Stimulated activated CD8-positive, alpha-beta memory T cell treated with anti-CD3 and anti-CD28 coated beads, Interleukin-15, amount 100 ng/mL, for 4 hours (primary cell): ENCODE measurements at regions not wholly inside any gene's neighbourhood (a gene's known extent, or its start where the extent isn't known, plus 50 kb on each side); places are given as distances from the start of the nearest gene placed in this dataset.

ENCODE experiments used
- DNase-seq, 2 donors: peaks; one replicate each; pipeline ENCODE4 v3.0.0-alpha.2; 2020; ENCODE audit warnings: low read depth in 2 of 2

DNA sequence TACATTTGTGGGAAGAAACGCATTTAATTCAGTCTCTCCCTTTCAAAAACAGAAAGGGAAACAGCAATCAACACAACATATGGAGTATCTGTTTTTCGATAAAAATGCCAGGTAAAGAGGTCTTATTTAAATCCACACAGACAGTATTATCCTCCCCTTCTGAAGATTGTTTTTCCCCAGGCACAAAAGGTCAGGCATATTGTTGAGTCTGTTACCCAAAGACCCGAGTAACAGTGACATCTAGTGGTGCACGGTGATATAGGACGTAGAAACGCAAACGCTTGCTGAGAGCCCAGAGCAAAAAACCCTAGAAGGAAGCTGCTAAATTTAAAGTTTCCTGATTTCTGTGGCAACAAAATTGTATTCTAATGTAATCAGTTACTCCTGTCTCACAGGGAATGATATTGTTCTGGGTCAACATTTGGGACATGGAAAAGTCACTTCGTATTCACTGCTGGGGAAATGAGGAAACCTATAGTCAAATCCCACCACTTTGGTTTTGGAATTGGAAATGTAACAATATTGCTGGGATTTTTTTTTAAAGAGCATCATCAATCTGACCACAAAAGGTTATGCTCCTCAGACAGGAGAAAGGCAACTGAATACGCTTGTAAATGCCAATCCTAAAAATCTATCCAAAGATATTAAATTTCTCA, 312.7 kb upstream of the CCDC54 start:
- peak in 1 of 2 donors; percentile 8 for DNase-seq

DNA sequence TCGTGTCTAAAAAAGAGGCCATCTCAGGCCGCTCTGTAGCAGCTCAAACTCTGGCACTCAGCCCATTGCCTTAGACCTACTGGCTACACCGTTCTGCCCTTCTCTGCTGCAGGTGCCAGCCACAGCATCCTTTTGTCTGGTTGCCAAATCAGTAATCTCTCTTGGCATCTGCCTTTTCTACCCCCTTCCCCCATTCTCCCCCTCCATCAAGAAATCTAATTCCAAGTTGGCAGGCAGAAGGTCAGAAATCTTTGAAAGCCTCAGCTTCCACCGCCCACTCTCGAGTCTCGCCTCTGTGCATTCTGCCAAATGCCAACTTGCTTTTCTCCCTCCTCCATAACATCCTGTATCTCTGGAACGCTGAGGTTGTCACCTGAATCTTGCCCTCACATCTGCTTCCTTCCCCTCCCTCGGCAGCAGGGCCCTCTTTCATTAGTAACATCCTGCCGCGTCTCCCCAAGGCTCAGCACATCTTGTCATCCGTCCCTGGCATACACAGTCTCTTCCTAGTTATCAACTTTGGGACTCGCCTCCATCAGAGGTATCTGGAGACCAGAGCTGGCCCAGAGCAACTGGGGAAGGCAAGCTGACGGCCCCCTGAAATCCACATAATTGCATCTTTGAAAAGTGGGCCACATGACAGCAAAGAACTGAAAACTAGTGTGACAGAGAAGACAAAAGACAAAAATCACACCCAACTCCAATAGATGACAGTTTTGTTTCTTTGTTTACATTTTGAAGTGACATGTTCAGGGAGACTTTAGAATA, 312.0 kb upstream of the CCDC54 start:
- no peak for DNase-seq

DNA sequence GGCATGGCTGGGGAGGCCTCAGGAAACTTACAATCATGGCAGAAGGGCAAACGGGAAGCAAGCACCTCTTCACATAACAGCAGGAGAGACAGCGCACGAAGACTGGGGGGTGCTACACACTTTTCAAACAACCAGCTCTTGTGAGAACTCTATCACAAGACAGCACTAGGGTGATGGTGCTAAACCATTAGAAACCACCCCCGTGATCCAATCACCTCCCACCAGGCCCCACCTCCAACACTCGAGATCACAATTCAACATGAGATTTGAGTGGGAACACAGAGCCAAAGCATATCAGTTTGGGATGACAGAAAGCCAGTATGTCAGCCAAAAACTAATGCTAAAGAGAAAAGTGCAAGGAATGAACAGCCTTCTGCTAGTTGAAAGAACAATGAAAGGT, 309.8 kb upstream of the CCDC54 start:
- no peak for DNase-seq

DNA sequence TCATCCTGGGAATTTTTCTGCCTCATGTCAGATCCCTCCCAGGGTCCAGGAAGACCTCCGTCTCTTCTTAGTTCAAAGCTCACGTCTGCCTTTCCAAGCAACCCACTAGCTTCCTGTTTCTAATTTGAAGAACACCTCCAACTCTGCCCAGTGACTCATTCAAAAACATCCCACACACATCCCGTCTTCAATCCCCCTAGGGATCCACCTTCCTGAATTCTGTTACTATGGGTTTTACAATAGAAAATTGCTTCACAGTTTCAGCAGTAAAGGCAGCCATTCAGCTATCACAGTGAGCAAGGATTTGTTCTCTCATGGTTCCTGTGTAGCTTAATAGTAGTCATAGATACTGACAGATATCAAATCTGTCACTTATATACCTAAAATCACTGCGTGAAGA, 308.3 kb upstream of the CCDC54 start:
- no peak for DNase-seq

DNA sequence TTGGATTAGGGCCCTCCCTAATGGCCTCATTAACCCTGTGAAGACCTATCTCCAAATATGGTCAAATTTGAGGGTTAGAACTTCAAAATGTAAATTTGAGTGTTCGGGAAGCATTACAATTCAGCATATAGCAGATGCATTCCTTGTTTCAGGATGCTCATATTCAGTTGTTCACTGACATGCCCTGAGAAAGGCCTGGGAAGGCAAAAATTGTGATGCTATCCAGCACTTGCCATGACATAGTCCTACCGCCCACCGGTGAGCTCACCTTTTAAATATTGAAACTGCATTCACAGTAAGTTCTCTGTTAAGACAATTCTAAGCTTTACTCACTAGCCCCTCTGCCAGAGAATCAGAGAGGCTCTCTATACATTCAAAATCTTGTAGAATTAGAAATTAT, 300.3 kb upstream of the CCDC54 start:
- DNase-seq: no peak

DNA sequence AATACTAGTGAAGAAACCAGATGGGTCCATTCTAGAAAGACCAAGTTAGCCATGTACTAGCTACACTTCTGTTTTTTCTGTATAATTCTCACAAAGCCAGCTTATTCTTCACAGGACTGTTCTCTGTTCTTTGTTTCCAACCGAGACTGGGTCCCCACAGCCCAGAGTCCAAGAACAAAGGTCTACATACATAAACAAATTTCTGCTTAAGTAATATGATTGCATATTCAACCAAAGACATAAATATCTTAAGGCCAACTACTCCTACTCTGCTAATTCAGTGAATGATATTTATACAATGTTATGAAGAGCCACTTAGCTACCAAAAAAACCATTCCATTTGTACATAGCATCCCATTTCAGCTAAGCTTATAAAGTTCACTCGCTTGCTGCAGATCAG, 299.8 kb upstream of the CCDC54 start:
- no peak for DNase-seq

DNA sequence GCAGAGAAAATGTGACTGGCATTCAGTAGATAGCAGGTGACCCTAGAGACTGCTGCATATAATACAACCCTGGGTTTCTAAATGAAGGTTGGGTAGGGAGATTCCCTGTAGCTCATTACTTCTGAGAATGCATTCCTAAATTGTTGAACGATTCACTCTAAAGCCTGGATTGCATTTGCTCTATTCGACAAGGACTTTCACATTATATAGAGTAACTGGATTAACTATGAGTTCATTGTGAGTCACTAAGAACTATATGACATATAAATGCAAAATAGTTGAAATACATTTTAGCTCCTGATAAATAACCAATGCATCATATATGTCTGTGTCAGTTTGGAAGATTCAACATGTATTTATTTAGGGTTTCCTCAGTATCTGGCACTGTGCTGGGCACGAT, 294.7 kb upstream of the CCDC54 start:
- no peak for DNase-seq

DNA sequence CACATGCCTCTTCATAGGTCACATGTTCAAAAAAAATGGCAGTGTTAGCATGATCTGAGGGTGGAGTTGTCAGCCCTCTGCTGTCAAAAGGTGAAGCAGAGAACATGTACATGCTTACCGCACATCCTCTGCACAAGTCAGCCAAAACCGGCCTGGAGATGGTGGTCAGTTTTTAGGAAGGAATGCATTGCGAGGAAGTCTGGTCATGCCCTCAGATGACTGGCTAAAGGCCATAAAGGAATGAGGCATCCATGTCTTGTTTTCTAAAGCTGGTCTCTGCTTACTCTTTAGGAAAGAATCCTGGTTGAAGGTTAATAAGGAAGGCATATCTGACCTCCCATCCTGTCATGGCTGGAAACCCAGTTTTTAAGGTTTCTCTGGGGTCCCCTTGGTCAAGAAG, 292.0 kb upstream of the CCDC54 start:
- no peak for DNase-seq

DNA sequence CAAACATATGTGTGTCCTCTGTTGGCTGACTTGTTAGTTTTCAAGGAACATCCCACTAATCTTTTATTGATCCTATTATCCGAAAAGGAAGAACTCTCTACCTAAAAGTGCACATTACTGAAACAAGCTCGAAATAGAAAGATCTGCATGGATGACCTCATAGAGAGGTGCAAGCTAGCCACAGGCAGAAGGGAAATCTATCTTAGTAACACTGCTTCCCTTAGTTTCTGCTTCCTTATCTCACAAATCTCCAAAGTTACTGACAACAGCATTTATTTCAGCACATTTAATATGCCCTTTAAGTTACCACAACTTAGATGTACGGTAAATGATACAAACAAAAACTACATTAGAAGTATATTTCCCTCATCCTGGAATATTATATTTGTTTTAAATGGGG, 285.1 kb upstream of the CCDC54 start:
- DNase-seq: no peak

DNA sequence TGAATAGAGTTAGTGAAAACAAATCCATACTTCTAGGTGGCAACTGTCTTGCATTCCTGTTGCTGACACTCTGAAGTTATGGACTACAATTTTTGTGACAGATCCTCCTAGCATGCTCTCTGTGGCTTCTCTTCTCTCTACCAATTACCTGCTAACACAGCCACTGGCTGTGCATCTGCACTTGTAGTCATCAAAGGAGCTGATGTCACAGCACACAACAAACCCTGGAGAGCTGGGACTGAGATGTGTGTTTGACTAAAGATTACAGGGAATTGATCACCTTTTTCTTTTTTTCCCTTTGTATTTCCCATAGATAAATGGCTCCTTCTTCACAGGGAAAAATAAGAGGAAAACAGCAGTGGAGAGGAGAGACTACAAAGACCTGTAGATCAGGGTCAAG, 278.4 kb upstream of the CCDC54 start:
- no peak for DNase-seq

DNA sequence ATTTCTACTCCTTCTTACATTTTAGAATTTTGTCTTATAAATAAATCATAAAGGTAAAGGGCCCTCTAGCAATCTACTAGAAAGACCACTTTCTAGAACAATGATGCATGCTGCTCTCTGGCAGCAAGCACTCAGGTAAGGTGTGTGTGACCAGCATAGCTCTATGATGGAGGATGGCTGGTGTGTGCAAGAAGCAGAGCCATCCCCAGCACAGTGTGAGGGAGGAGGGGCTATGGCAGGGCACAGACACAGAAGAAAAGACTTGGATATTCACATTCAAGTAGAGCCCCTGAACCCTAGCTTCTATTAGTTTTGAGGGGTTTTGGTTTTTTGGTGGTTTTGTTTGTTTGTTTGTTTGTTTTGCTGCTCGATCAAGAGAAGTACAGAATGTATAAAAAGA, 277.1 kb upstream of the CCDC54 start:
- DNase-seq: no peak

DNA sequence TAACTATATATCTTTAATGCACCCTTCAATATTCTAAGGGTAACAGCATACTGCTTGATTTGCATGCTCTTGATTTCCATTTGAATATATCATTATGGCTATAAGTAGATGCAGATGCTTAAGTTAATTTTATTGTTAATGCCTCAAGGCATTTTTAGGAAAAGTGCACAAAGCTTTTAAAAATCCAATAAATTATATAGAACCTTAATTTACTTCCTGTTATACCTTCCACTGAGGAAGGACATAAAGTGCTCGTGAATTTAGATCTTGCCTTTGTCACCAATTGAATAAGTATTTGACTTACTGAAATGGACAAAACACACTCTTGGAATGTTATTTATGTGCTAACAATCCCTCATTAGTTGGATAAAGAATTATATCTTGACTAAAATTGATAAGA, 276.7 kb upstream of the CCDC54 start:
- DNase-seq: no peak

DNA sequence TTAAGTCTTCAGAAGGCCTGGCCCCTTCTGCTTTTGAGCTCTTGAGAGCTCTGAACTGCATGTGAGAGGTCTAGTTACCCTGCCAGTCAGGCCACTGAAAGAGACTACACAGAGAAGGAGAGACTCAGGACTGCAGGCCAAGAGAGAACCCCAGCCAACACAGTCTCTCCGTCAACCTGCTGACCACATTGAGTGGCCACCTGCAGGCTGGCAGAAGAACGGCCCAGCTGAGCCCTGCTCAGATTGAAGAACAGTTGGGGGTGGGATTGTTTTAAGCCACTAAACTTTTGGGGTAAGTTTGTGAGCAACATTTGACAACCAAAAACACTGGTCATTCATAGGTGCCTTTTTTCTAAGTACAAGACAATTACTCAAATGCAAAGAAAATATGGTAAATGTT, 273.5 kb upstream of the CCDC54 start:
- no peak for DNase-seq

DNA sequence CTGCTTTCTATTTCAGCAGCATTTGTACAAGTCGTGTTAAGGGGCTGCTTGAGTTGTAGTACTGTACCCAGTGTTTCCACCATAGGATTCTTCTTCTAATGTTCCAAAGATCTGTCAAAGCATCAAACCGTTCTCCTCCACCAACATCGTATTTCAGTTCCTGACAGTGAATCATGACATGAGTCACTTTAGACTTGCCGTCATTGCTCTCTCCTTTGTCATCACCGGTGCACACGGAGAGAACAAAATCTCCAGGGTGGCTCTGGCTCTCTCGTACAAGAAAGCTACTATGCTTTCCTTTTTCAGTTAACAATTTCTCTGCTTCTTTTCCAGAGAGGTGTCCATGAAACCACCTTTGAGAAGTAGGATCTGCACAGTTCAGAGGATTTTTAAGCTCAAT, 270.9 kb upstream of the CCDC54 start:
- no peak for DNase-seq

DNA sequence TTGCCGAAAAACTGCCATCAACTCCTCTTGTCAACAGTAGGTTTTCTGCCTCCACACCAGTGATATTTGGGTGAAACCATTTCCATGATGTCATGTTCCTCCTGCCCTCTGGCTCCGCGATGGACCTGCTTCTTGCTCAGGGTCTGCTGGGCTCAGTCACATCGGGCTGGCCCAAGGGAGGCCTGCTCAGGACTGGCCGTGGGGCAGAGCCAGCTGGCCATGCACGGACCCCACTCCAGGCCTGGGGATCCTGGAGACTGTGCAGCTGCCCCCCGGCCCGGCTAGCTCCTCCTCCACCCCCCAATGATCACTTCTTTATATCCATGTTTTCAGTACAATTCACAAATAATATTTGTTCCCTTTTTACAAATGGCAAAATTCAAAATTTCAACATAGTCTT, 270.3 kb upstream of the CCDC54 start:
- DNase-seq: no peak

DNA sequence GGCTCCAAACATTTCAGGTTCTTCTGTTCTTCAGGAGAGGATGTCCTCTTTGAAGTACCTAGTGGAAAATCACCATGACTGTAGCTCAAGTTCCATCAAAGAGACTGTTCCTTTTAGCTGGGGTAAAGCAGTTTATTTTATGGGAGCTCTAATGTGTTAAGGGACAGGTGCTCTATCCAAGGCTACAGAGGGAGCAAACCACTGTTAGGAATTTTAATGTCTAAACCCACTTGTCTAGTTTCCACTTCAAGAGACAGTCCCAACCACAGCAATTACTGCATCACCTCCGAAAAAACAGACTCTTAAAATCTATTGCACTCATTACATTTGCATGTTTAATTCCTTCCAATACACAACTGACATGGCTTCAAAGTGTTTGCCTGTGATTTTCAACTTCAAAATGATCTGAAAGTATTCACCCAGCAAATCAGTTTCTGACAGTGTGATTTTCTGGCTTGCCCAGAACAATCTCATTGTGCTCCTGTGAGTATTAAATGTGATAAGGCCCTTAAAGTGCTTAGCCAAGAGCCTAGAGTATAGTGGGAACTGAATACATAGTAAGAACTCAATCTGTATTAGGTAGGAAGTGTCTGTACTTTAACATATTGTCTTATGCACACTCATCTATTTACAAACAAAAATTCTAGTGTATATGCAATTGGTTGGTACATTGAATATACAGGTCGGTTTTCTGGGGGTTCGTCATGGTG, 266.5 kb upstream of the CCDC54 start:
- DNase-seq: no peak

DNA sequence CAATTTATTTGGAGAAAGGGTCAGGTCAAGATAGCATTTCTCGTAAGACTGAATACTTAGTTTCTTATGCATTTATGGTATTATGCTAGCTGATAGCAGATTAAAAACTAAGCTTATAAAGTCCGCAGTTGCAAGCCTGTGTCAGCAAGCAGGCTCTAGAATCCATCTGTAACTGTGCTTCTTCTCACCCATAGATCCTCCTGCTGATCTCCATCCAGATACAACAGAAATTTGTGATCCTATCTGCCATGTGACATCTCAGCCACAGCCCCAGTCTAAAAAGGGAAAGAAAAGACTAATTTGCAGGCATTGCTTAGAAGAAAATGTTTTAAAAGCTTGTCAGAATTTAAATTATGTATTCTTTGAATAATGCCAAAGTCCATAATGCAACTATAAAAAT, 265.4 kb upstream of the CCDC54 start:
- no peak for DNase-seq

DNA sequence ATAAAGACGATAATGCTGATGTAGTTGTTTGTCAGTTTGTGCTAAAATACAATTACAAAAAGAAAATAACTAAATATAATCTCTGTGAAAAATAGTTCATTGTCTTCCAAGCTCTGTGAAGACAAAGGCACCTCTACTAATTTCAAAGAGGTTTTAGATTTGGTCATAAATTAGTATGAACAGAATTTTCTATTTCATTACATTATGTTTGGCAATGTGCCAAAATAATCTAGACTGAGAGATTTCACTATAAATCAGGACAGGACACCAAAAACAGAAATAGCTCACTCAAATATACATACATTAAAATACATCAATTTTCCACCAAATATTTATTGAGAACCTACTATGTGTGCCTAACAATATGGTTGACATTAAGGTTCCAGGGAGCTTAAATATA, 264.9 kb upstream of the CCDC54 start:
- DNase-seq: no peak

DNA sequence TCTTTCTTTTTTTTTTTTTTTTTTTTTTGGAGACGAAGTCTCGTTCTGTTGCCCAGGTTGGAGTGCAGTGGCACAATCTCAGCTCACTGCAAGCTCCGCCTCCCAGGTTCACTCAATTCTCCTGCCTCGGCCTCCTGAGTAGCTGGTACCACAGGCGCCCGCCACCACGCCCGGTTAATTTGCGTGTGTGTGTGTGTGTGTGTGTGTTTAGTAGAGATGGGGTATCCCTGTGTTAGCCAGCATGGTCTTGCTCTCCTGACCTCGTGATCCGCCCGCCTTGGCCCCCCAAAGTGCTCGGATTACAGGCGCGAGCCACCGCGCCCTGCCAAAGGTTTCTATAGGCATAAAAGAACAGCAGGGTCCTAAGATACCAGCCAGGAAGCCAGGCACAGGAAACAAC, 261.0 kb upstream of the CCDC54 start:
- DNase-seq: no peak

DNA sequence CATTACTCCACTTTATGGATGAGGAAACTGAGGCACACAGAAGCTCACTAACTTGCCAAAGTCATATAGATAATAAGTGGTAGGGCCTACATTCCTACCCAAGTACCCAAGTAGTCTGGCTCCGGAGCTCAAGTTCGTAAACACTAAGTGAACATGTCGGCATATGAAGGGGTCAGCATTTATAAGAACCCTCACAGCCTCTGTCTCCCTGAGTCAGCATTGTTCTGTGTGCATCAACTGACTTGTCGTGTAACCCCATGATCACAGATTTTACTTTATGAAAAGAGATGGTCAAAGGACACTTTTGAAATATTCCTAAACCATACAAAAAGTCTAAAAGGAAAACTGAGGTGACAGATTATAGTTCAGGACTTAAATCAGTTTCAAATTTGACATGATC, 260.1 kb upstream of the CCDC54 start:
- no peak for DNase-seq

DNA sequence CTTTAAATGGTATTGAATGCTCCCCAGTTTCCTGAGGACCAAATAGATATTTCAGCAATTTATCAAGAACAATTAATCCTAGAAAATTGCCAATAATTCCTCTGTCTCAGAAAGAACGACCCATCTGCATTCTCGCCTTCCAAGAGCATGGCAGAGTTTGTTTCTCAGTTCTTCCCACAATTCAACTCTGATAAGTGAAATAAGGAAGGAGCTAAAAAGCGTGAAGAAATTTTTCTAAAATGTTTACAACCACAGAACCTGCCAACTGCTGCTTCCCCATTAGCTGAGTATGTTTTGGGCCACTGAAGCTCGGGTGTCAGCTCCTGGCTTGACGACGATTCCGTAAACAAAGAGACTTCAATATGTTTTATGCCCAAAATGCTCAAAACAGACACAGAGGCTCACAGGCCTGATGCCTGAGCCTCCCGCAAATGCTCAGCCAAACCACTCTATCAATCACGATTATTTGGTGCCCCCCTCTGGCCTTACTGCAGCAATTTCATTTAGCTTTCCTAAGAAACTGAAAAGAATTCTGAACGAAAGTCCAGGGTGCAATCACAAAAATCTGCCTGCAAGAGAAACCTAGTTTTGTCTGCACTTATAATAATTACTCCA, 259.2 kb upstream of the CCDC54 start:
- DNase-seq: no peak

DNA sequence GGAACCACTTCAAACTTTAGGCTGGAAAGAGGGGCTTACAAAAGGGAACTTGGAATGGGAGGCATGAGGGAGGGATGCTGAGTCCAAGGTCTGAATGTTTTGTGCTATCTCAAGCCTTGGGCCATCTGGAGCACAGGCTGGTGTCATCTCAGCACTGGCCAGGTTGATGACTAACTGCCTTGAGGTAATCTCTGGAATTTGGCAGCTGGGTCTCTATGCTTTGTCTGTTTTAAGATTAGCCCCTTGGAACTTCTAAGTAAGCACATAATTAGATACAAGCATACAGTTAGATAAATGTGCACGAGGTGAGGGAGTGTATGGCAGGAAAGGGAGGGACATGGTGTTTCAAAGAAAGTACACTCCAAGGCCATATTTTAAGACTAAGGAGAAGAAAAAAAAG, 252.4 kb upstream of the CCDC54 start:
- no peak for DNase-seq

DNA sequence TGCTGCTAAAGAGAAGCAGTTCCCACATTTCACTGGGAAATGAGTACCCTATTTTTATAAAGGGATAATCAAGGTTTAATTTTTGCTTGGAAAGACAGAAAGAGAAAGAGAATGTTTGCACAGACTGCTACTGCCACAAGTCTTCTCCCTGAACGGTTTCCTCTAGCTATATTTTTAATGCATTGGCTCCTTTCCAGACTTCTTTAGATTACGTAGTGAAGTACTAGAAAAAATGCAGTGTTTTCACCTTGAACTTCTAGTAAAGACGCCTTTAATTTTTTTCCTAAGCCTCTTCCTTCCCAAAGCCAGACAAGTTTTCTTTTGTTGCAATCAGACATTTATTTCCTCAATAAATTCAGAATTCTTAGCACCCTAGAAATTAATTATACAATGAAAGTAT, 248.3 kb upstream of the CCDC54 start:
- no peak for DNase-seq
